IPS-18c (cell line): ENCODE measurements at regions not wholly inside any gene's neighbourhood (a gene's known extent, or its start where the extent isn't known, plus 50 kb on each side); places are given as distances from the start of the nearest gene placed in this dataset.

Experiments used
- H3K4me3 ChIP-seq: 2 replicates; pipeline ENCODE4 v1.7.0; 2013; ENCODE audit warnings: low read depth, mild to moderate bottlenecking, low read length, moderate library complexity; ENCODE audit not compliant: insufficient read depth
- H3K9me3 ChIP-seq: one replicate; pipeline ENCODE4 v1.6.1; 2013; ENCODE audit warnings: mild to moderate bottlenecking, low read length, moderate library complexity; ENCODE audit not compliant: control insufficient read depth, insufficient read depth

GRCh38 chr10:42941790-42942189 is 135.1 kb upstream of the RET start:
- H3K9me3 ChIP-seq: no peaks in the 10 kb centered on the region
- no peak overlapping the region for H3K4me3 ChIP-seq

GRCh38 chr10:42942279-42942950 is 134.5 kb upstream of the RET start:
- no peak overlapping the region for H3K4me3 ChIP-seq
- H3K9me3 ChIP-seq: no peaks in the 10 kb centered on the region

- Histone ChIP-seq H3K4me3 (no peak overlapping the region), H3K9me3 (no peaks in the 10 kb centered on the region)
Observed at GRCh38 chr10:42943025-42943818, 133.6 kb upstream of the RET start.

GRCh38 chr10:42948040-42948439 is 128.8 kb upstream of the RET start:
- no peak overlapping the region for H3K4me3 ChIP-seq
- H3K9me3 ChIP-seq: no peaks in the 10 kb centered on the region

GRCh38 chr10:42949287-42949686 is 127.6 kb upstream of the RET start:
- no peak overlapping the region for H3K4me3 ChIP-seq
- H3K9me3 ChIP-seq: no peaks in the 10 kb centered on the region

- Histone ChIP-seq H3K4me3 (peak overlapping the region; percentile 41; the same call in 1 of the 2 replicates), H3K9me3 (no peaks in the 10 kb centered on the region)
Observed at GRCh38 chr10:42950606-42951485, 126.0 kb upstream of the RET start.

- H3K9me3 ChIP-seq: no peaks in the 10 kb centered on the region
- H3K4me3 ChIP-seq: peak overlapping the region; percentile 41; the same call in 1 of the 2 replicates
Observed at GRCh38 chr10:42951486-42952251, 125.2 kb upstream of the RET start.

- peak overlapping the region; percentile 41; the same call in 1 of the 2 replicates for H3K4me3 ChIP-seq
- no peaks in the 10 kb centered on the region for H3K9me3 ChIP-seq
Observed at GRCh38 chr10:42952349-42952748, 124.5 kb upstream of the RET start.

GRCh38 chr10:42952931-42953683 is 123.8 kb upstream of the RET start:
- Histone ChIP-seq H3K9me3 (no peaks in the 10 kb centered on the region), H3K4me3 (no peak overlapping the region)

- no peaks in the 10 kb centered on the region for H3K9me3 ChIP-seq
- H3K4me3 ChIP-seq: no peak overlapping the region
Observed at GRCh38 chr10:42953684-42954674, 122.9 kb upstream of the RET start.

GRCh38 chr10:42954766-42955492 is 121.9 kb upstream of the RET start:
- H3K9me3 ChIP-seq: no peaks in the 10 kb centered on the region
- H3K4me3 ChIP-seq: no peak overlapping the region

- H3K4me3 ChIP-seq: no peak overlapping the region
- H3K9me3 ChIP-seq: no peaks in the 10 kb centered on the region
Observed at GRCh38 chr10:42955493-42955889, 121.4 kb upstream of the RET start.

GRCh38 chr10:42956045-42956444 is 120.8 kb upstream of the RET start:
- Histone ChIP-seq H3K9me3 (no peaks in the 10 kb centered on the region), H3K4me3 (no peak overlapping the region)

GRCh38 chr10:42958142-42958868 is 118.6 kb upstream of the RET start:
- no peak overlapping the region for H3K4me3 ChIP-seq
- no peaks in the 10 kb centered on the region for H3K9me3 ChIP-seq
